Right lobe of liver (tissue), 4 donors: ENCODE measurements at regions not wholly inside any gene's neighbourhood (a gene's known extent, or its start where the extent isn't known, plus 50 kb on each side); places are given as distances from the start of the nearest gene placed in this dataset.

Experiments
- POLR2A ChIP-seq: fragments of 450-650 bp; IDR thresholded peaks from one replicate; pipeline ENCODE4 v1.6.1; 2017; ENCODE audit warnings: antibody characterized with exemption, mild to moderate bottlenecking
- TF ChIP-seq, protein P1 (sequence below), 4 donors: fragments of 200-600 bp in 3 of 4; fragments of 450-650 bp in 1 of 4; IDR thresholded peaks; one replicate each; pipeline versions ENCODE4 v1.5.1 to v1.8.0; 2016 to 2022; ENCODE audit warnings: antibody characterized with exemption in 4 of 4, mild to moderate bottlenecking in 2 of 4
- donor health status: DM: no; HTN: no; CAD: no.
- donor health status: DM: no; HTN: no; CAD: no.
- donor health status: DM: no; HTN: yes; CAD: no.

- TF ChIP-seq, protein P1, sequence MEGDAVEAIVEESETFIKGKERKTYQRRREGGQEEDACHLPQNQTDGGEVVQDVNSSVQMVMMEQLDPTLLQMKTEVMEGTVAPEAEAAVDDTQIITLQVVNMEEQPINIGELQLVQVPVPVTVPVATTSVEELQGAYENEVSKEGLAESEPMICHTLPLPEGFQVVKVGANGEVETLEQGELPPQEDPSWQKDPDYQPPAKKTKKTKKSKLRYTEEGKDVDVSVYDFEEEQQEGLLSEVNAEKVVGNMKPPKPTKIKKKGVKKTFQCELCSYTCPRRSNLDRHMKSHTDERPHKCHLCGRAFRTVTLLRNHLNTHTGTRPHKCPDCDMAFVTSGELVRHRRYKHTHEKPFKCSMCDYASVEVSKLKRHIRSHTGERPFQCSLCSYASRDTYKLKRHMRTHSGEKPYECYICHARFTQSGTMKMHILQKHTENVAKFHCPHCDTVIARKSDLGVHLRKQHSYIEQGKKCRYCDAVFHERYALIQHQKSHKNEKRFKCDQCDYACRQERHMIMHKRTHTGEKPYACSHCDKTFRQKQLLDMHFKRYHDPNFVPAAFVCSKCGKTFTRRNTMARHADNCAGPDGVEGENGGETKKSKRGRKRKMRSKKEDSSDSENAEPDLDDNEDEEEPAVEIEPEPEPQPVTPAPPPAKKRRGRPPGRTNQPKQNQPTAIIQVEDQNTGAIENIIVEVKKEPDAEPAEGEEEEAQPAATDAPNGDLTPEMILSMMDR (IDR thresholded peaks at IDR 0.05): no peak
- no peak for TF ChIP-seq POLR2A
These were observed 913.8 kb downstream of the TLE1 start for GRCh38 chr9:80775530-80775929.
